ENCODE measurements at regions not wholly inside any gene's neighbourhood (a gene's known extent, or its start where the extent isn't known, plus 50 kb on each side); places are given as distances from the start of the nearest gene placed in this dataset.

GRCh38 chr16:51508490-51509212 is 357.6 kb upstream of the SALL1 start:
- intact Hi-C loops (cut with DNase I; ENCODE audit: low total_unique reads): no loop called here
- no peaks in the 10 kb centered on the region for H3K27me3 ChIP-seq
- H3K27ac ChIP-seq: no peak overlapping the region
- H3K36me3 ChIP-seq: no peaks in the 10 kb centered on the region
- H3K9me3 ChIP-seq: peaks cover 0 to 3% of the 10 kb centered on the region in 2 donors
- DNase-seq (ENCODE audit: low spot score in 2 of 2): no peak
- TF ChIP-seq, protein P1, sequence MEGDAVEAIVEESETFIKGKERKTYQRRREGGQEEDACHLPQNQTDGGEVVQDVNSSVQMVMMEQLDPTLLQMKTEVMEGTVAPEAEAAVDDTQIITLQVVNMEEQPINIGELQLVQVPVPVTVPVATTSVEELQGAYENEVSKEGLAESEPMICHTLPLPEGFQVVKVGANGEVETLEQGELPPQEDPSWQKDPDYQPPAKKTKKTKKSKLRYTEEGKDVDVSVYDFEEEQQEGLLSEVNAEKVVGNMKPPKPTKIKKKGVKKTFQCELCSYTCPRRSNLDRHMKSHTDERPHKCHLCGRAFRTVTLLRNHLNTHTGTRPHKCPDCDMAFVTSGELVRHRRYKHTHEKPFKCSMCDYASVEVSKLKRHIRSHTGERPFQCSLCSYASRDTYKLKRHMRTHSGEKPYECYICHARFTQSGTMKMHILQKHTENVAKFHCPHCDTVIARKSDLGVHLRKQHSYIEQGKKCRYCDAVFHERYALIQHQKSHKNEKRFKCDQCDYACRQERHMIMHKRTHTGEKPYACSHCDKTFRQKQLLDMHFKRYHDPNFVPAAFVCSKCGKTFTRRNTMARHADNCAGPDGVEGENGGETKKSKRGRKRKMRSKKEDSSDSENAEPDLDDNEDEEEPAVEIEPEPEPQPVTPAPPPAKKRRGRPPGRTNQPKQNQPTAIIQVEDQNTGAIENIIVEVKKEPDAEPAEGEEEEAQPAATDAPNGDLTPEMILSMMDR (IDR thresholded peaks at IDR 0.05): no peak
- TF ChIP-seq POLR2AphosphoS5 (IDR thresholded peaks at IDR 0.05): no peak
- no peak for TF ChIP-seq POLR2A (IDR thresholded peaks at IDR 0.05)
- H3K4me1 ChIP-seq: no peaks in the 10 kb centered on the region
- H3K4me3 ChIP-seq: no peak overlapping the region

- intact Hi-C loops (cut with DNase I; ENCODE audit: low total_unique reads): no loop called here
- no peak overlapping the region for H3K4me3 ChIP-seq
- no peaks in the 10 kb centered on the region for H3K4me1 ChIP-seq
- no peak overlapping the region for H3K27ac ChIP-seq
- no peak for DNase-seq (ENCODE audit: low spot score in 2 of 2)
- H3K9me3 ChIP-seq: peaks cover 0 to 3% of the 10 kb centered on the region in 2 donors
- H3K36me3 ChIP-seq: no peaks in the 10 kb centered on the region
- TF ChIP-seq, protein P1 (IDR thresholded peaks at IDR 0.05): no peak
- TF ChIP-seq POLR2AphosphoS5 (IDR thresholded peaks at IDR 0.05) (no peak), POLR2A (IDR thresholded peaks at IDR 0.05) (no peak)
- H3K27me3 ChIP-seq: no peaks in the 10 kb centered on the region
Observed at GRCh38 chr16:51507286-51507685, 356.2 kb upstream of the SALL1 start.

GRCh38 chr16:51500306-51500705 is 349.2 kb upstream of the SALL1 start:
- Histone ChIP-seq H3K27ac (no peak overlapping the region), H3K36me3 (no peaks in the 10 kb centered on the region), H3K4me3 (no peak overlapping the region), H3K9me3 (no peaks in the 10 kb centered on the region), H3K4me1 (no peaks in the 10 kb centered on the region), H3K27me3 (no peaks in the 10 kb centered on the region)
- intact Hi-C loops (cut with DNase I; ENCODE audit: low total_unique reads): no loop called here
- TF ChIP-seq, protein P1 (IDR thresholded peaks at IDR 0.05): no peak
- no peak for TF ChIP-seq POLR2A (IDR thresholded peaks at IDR 0.05)
- TF ChIP-seq POLR2AphosphoS5 (IDR thresholded peaks at IDR 0.05): no peak
- DNase-seq (ENCODE audit: low spot score in 2 of 2): no peak

DNA sequence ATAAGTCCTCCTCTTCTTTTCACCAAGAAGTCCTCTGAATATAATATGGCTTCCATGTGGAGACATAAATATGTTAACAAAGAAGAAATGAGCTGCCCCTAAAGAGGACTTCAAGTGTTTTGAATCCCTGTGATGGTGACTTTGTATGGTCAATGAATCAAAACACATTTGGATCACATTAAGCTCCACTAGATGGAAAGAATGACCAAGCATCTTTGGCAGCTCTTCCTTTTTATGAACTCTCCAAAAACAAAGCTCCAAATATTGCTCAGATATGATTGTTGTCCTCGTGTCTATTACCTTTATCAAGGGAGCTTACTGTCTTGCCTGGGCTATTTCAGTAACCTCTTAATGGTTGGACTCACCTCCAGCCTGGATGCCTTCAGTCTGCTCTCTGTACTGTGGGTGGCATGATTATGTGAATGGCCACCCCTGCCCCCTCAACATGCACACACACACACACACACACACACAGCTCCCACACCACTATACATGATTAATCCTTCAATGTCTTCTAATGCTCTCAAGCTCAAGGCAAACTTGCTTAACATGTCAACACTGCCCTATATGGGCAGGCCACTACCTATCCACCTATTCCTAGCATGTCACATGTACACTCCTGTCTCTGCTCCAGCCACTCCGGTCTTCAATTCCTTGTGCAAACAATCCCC is 346.6 kb upstream of the SALL1 start:
- Histone ChIP-seq H3K9me3 (no peaks in the 10 kb centered on the region), H3K36me3 (no peaks in the 10 kb centered on the region)
- TF ChIP-seq POLR2AphosphoS5 (IDR thresholded peaks at IDR 0.05) (no peak), POLR2A (IDR thresholded peaks at IDR 0.05) (no peak)
- TF ChIP-seq, protein P1 (IDR thresholded peaks at IDR 0.05): no peak

GRCh38 chr16:51490866-51491265 is 339.8 kb upstream of the SALL1 start:
- intact Hi-C loops (cut with DNase I; ENCODE audit: low total_unique reads): no loop called here
- TF ChIP-seq POLR2AphosphoS5 (IDR thresholded peaks at IDR 0.05) (no peak), POLR2A (IDR thresholded peaks at IDR 0.05) (no peak)
- TF ChIP-seq, protein P1 (IDR thresholded peaks at IDR 0.05): no peak
- Histone ChIP-seq H3K27me3 (no peaks in the 10 kb centered on the region), H3K9me3 (peaks cover 0 to 3% of the 10 kb centered on the region in 2 donors), H3K36me3 (no peaks in the 10 kb centered on the region), H3K27ac (no peak overlapping the region), H3K4me1 (no peaks in the 10 kb centered on the region), H3K4me3 (no peak overlapping the region)
- no peak for DNase-seq (ENCODE audit: low spot score in 2 of 2)

More for the DNA sequence above, 346.6 kb upstream of the SALL1 start:
- no peaks in the 10 kb centered on the region for H3K27me3 ChIP-seq
- H3K4me3 ChIP-seq: no peak overlapping the region
- H3K4me1 ChIP-seq: no peaks in the 10 kb centered on the region
- no peak for DNase-seq (ENCODE audit: low spot score in 2 of 2)
- H3K27ac ChIP-seq: no peak overlapping the region
- intact Hi-C loops (cut with DNase I; ENCODE audit: low total_unique reads): no loop called here

All from breast epithelium (tissue), 4 donors.